Breast epithelium (tissue), 3 donors: ENCODE measurements at regions not wholly inside any gene's neighbourhood (a gene's known extent, or its start where the extent isn't known, plus 50 kb on each side); places are given as distances from the start of the nearest gene placed in this dataset.

Experiments used
- CTCF ChIP-seq, 3 donors: fragments of 450-650 bp; IDR thresholded peaks; one replicate each; pipeline ENCODE4 v1.5.1; 2016 to 2017; ENCODE audit warnings: antibody characterized with exemption in 3 of 3, mild to moderate bottlenecking in 3 of 3, moderate library complexity in 3 of 3
- POLR2A ChIP-seq: fragments of 450-650 bp; IDR thresholded peaks from one replicate; pipeline ENCODE4 v1.6.1; 2016; ENCODE audit warnings: antibody characterized with exemption, mild to moderate bottlenecking, moderate library complexity

GRCh38 chr10:83536426-83536825, 602.9 kb upstream of the GHITM start:
- TF ChIP-seq POLR2A, result no peak
- no peak for TF ChIP-seq CTCF (IDR thresholded peaks at IDR 0.05)
